SK-N-SH (cell line): ENCODE measurements at regions not wholly inside any gene's neighbourhood (a gene's known extent, or its start where the extent isn't known, plus 50 kb on each side); places are given as distances from the start of the nearest gene placed in this dataset.

Experiments used
- CTCF ChIP-seq: fragments of 200-600 bp; sonication (generic); IDR thresholded peaks from 2 replicates; pipeline ENCODE4 v1.6.1; 2017; ENCODE audit warnings: antibody characterized with exemption, mild to moderate bottlenecking, moderate library complexity
- EP300 ChIP-seq, 2 experiments: IDR thresholded peaks; 2 replicates each; pipeline versions ENCODE4 v1.4.0 to v1.6.1; 2012; ENCODE audit warnings: borderline replicate concordance in 1 of 2, low read depth in 1 of 2, low read length in 1 of 2
- TAF1 ChIP-seq: IDR thresholded peaks from 2 replicates; pipeline ENCODE4 v1.6.1; 2012; ENCODE audit warnings: low read depth, mild to moderate bottlenecking, low read length, moderate library complexity, borderline replicate concordance

- TF ChIP-seq CTCF (no peak), EP300 (IDR thresholded peaks at IDR 0.05; ENCODE audit: borderline replicate concordance in 1 of 2, low read depth in 1 of 2, low read length in 1 of 2) (peak in 1 of 2 experiments; percentile 67; a peak in 1 of 4 replicates), TAF1 (no peak)
Measured at GRCh38 chr11:110833033-110833484, 120.8 kb upstream of the ARHGAP20 start.
